Kidney epithelial cell (primary cell): ENCODE measurements at regions not wholly inside any gene's neighbourhood (a gene's known extent, or its start where the extent isn't known, plus 50 kb on each side); places are given as distances from the start of the nearest gene placed in this dataset.
"Not testable (repeated sequence)": the region's sequence is repeated elsewhere in the genome, so short reads cannot be mapped to it uniquely, and the experiment has no call there.

Source experiments
- DNase-seq: peaks from one replicate; pipeline ENCODE4 v3.0.0-alpha.2; 2010; ENCODE audit warnings: low read depth
- H3K27me3 ChIP-seq: 2 replicates; pipeline ENCODE4 v1.6.0; 2011; ENCODE audit warnings: low read length; ENCODE audit not compliant: control insufficient read depth, insufficient read depth
- H3K36me3 ChIP-seq: 2 replicates; pipeline ENCODE4 v1.5.1; 2011; ENCODE audit warnings: low read length; ENCODE audit not compliant: control insufficient read depth, insufficient read depth
- H3K4me3 ChIP-seq: 2 replicates; pipeline ENCODE4 v1.5.1; 2011; ENCODE audit warnings: low read depth, mild to moderate bottlenecking, control low read depth, low read length
- TF ChIP-seq, protein P1 (sequence below): IDR thresholded peaks from 2 replicates; pipeline ENCODE4 v1.5.1; 2011; ENCODE audit warnings: mild to moderate bottlenecking, moderate library complexity, low read length, control low read depth, inconsistent platforms; ENCODE audit not compliant: insufficient read depth, poor library complexity, severe bottlenecking

DNA sequence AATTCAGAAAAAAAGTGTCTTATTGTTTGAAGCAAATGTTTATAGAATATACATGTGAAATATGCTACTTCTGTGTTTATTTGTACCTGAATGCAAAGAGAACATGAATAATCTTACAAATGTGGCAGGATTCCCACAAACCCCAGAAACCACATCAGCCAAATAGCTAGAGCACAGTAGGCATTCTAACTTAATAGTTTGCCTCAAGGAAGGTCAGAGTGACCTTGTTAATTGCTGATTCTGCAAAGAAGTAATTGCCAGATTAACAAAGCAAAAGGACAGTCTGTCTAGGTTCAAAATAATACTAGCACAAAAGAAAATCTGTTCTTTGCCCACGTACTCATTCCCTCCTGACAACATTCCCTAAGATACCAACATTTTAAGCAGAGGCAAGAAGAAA is 604.0 kb downstream of the PYDC2 start:
- H3K4me3 ChIP-seq = no peak overlapping the region
- H3K36me3 ChIP-seq = no peaks in the 10 kb centered on the region
- TF ChIP-seq, protein P1, sequence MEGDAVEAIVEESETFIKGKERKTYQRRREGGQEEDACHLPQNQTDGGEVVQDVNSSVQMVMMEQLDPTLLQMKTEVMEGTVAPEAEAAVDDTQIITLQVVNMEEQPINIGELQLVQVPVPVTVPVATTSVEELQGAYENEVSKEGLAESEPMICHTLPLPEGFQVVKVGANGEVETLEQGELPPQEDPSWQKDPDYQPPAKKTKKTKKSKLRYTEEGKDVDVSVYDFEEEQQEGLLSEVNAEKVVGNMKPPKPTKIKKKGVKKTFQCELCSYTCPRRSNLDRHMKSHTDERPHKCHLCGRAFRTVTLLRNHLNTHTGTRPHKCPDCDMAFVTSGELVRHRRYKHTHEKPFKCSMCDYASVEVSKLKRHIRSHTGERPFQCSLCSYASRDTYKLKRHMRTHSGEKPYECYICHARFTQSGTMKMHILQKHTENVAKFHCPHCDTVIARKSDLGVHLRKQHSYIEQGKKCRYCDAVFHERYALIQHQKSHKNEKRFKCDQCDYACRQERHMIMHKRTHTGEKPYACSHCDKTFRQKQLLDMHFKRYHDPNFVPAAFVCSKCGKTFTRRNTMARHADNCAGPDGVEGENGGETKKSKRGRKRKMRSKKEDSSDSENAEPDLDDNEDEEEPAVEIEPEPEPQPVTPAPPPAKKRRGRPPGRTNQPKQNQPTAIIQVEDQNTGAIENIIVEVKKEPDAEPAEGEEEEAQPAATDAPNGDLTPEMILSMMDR = no peak
- no peaks in the 10 kb centered on the region for H3K27me3 ChIP-seq
- no peak for DNase-seq

GRCh38 chr3:192066253-192066652 is 605.3 kb downstream of the PYDC2 start:
- not testable (repeated sequence) for H3K27me3 ChIP-seq, H3K4me3 ChIP-seq, DNase-seq, H3K36me3 ChIP-seq

DNA sequence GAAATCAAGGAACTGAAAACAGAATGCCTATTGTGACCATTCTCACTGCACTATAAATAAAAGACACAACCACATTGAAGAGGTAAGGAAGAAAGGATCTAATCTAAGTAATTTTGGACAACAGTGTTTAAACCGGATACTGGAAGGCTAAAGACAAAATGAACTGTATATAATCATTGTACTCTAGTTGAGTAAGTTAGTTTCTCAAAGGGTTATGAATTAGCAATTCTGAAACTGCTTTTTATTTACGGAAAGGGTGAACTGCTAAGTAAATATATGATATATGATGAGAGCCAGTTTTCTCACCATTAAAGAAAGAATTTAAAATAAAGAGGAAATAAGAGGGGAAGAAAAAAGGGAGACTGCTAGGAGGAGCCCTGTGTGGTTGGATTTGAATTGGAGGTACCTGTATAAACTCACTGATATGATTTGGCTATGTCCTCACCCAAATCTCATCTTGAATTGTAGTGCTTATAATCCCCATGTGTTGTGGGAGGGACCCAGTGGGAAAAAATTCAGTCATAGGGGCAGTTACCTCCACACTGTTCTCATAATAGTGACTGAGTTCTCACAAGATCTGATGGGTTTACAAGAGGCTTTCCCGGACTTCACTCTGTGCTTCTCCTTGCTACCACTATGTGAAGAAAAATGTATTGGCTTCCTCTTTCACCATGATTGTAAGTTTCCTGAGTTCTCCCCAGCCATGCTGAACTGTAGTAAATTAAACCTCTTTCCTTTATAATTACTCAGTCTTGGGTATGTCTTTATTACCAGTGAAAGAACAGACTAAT is 607.7 kb downstream of the PYDC2 start:
- DNase-seq = no peak
- Histone ChIP-seq H3K4me3 (no peak overlapping the region), H3K27me3 (no peaks in the 10 kb centered on the region), H3K36me3 (no peaks in the 10 kb centered on the region)
- TF ChIP-seq, protein P1 = no peak

DNA sequence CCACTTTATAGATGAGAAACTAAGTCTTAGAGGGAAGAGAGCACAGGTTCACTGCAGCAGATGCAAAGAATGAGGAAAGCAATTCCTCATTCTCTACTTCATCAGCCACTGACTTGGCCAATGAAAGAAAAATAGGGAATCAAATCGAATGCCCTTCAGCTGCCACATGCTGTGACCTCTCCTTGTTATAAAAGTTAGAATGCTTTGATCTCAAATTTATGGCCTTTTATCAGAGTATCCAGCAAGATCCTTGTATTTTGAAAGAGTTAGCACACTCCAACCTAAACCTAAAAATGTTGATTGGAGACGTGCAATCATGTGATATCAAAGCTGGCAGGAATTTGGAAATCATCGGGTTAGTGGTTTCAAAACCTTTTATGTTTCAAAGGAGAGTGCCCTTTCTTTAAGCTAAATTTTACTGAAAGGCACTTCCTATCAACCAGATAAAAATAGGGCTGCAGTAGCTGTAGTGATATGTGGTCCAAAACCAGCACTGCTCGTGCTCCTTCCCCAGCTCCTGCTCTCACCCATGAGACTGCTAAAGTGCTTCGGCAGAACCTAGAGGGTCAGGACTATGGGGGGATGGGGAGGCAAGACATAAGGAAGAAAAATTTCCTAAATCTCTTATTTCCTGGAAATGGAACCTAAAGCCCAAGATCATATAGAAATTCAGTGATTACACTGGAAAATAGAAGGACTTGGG is 617.0 kb downstream of the PYDC2 start:
- Histone ChIP-seq H3K4me3 (no peak overlapping the region), H3K27me3 (no peaks in the 10 kb centered on the region), H3K36me3 (no peaks in the 10 kb centered on the region)
- DNase-seq = no peak
- TF ChIP-seq, protein P1 = no peak

- TF ChIP-seq, protein P1 = no peak
Measured at GRCh38 chr3:192079098-192079497, 618.1 kb downstream of the PYDC2 start.

DNA sequence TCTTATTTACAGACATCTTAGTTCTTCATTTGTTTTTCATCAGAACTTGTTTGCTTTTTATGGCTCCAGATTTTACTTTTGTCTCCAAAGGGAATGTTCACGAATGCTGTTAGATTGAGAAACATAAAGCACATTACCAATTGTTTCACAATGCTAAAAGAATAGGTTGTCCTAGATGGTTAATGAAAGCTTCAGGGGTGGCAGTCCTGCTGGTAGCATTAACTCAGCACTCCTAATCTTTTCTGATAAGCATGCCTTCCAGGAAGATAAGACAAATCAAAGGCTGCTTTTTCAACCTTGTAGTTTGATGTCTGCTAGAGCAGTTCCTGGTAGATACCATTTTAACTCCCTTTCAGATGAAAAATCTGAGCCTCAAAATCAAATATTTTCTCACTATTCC is 619.4 kb downstream of the PYDC2 start:
- Histone ChIP-seq H3K27me3 (no peaks in the 10 kb centered on the region), H3K4me3 (no peak overlapping the region), H3K36me3 (no peaks in the 10 kb centered on the region)
- TF ChIP-seq, protein P1 = no peak
- no peak for DNase-seq

More at GRCh38 chr3:192079098-192079497, 618.1 kb downstream of the PYDC2 start:
- Histone ChIP-seq H3K27me3 (no peaks in the 10 kb centered on the region), H3K36me3 (no peaks in the 10 kb centered on the region), H3K4me3 (no peak overlapping the region)
- DNase-seq = no peak
